ENCODE measurements at regions not wholly inside any gene's neighbourhood (a gene's known extent, or its start where the extent isn't known, plus 50 kb on each side); places are given as distances from the start of the nearest gene placed in this dataset.

DNA sequence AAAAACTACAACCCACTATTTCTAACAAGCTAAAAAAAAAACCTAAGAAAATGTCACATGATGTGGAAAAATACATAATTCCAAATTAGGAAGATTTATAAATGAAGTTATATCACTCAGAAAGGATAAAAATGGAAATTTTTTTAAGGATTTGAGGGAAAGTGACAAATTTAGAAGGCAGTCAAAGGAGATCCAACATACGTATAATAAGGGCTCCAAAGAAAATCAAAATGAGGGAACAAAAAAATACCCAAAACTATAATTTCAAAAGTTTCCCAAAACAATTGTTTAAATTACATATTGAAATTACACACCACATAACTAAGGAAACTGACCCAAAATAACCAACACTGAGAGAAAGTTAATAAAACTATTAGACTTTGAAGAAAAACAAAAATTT lies 381.1 kb upstream of the KAZN start:
- CTCF ChIA-PET (ENCODE audit: low intra/inter-chr PET ratio, low total read pairs), result no interaction called here
- TF ChIP-seq ZNF83 (CRISPR knock-in tag; IDR thresholded peaks at IDR 0.05; ENCODE audit: borderline replicate concordance) (no peak), NFRKB (IDR thresholded peaks at IDR 0.05) (no peak), THAP11 (CRISPR knock-in tag; IDR thresholded peaks at IDR 0.05) (no peak), ZFP82 (CRISPR knock-in tag; IDR thresholded peaks at IDR 0.05; ENCODE audit: borderline replicate concordance) (no peak), ZNF816 (CRISPR knock-in tag; IDR thresholded peaks at IDR 0.05; ENCODE audit: borderline replicate concordance) (no peak)
- TF ChIP-seq, protein P1, sequence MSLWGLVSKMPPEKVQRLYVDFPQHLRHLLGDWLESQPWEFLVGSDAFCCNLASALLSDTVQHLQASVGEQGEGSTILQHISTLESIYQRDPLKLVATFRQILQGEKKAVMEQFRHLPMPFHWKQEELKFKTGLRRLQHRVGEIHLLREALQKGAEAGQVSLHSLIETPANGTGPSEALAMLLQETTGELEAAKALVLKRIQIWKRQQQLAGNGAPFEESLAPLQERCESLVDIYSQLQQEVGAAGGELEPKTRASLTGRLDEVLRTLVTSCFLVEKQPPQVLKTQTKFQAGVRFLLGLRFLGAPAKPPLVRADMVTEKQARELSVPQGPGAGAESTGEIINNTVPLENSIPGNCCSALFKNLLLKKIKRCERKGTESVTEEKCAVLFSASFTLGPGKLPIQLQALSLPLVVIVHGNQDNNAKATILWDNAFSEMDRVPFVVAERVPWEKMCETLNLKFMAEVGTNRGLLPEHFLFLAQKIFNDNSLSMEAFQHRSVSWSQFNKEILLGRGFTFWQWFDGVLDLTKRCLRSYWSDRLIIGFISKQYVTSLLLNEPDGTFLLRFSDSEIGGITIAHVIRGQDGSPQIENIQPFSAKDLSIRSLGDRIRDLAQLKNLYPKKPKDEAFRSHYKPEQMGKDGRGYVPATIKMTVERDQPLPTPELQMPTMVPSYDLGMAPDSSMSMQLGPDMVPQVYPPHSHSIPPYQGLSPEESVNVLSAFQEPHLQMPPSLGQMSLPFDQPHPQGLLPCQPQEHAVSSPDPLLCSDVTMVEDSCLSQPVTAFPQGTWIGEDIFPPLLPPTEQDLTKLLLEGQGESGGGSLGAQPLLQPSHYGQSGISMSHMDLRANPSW (CRISPR knock-in tag; IDR thresholded peaks at IDR 0.05; ENCODE audit: borderline replicate concordance), result no peak
- no peak overlapping the region for H2AFZ ChIP-seq (ENCODE audit: low read length)
- H3K36me3 ChIP-seq (replicated peaks in 1 of 2; ENCODE audit: control insufficient read depth in 1 of 2, insufficient read depth in 2 of 2, low read length in 2 of 2), result no peaks in the 10 kb centered on the region
- no peak overlapping the region for H3K9ac ChIP-seq (ENCODE audit: insufficient read depth, low read depth, low read length)
- no TSS peak for BruUV-seq (replicated peaks)
- FAIRE-seq (no peak), DNase-seq (ENCODE audit: low spot score) (no peak), ATAC-seq (no peak)
- peaks cover 80% of the 10 kb centered on the region for H3K9me3 ChIP-seq (ENCODE audit: low read length)
- H3K4me1 ChIP-seq (ENCODE audit: insufficient read depth, low read length), result no peaks in the 10 kb centered on the region
- in situ Hi-C loops (cut with HindIII; ENCODE audit: extremely low pct_ligation_motif_present, low pct_unique_long_range_greater_than_20kb), result no loop called here
- no peak overlapping the region for H3K4me2 ChIP-seq (ENCODE audit: low read depth, low read length)
- no peaks in the 10 kb centered on the region for H3K79me2 ChIP-seq (ENCODE audit: insufficient read depth, low read length)
- H3K4me3 ChIP-seq (replicated peaks in 1 of 3; ENCODE audit: insufficient read depth in 1 of 3, low read depth in 2 of 3, low read length in 3 of 3), result no peak overlapping the region
- intact Hi-C loops (cut with micrococcal nuclease; ENCODE audit: unreplicated experiment), result no loop called here
- H3K27ac ChIP-seq (ENCODE audit: extremely low read length, insufficient read depth, low read length), result no peak overlapping the region
- POLR2A ChIA-PET, result no interaction called here
- WGBS (ENCODE audit: low lambda C conversion rate), result 94% methylated on average over 1 of the region's 1 CpG
- no peaks in the 10 kb centered on the region for H3K27me3 ChIP-seq (ENCODE audit: control insufficient read depth in 1 of 2, insufficient read depth in 2 of 2, low read length in 2 of 2)
- H4K20me1 ChIP-seq (ENCODE audit: insufficient read depth, low read length), result no peaks in the 10 kb centered on the region

DNA sequence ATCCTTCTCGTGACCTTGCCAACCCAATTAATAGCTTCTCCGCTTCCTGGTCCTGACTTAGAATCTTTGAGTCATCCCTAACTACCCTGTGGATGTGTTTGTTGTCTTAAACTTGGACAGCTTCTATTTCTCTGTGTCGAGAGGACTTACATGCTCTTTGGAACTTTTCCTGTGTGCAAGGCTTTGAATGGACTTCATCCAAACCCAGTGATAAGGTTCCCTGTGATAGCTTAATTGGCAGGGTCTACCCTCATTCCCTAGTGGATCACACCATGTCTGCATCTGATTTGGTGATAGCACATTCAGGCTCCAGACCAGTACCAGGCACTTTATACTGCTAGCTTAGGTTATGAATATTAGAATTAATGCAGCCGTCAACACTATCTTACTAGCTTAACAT lies 378.2 kb upstream of the KAZN start:
- intact Hi-C loops (cut with micrococcal nuclease; ENCODE audit: unreplicated experiment) (no loop called here), in situ Hi-C loops (cut with HindIII; ENCODE audit: extremely low pct_ligation_motif_present, low pct_unique_long_range_greater_than_20kb) (no loop called here)
- H3K4me1 ChIP-seq (ENCODE audit: insufficient read depth, low read length), result no peaks in the 10 kb centered on the region
- no peak overlapping the region for H3K4me2 ChIP-seq (ENCODE audit: low read depth, low read length)
- no peaks in the 10 kb centered on the region for H3K79me2 ChIP-seq (ENCODE audit: insufficient read depth, low read length)
- H3K4me3 ChIP-seq (replicated peaks in 1 of 3; ENCODE audit: insufficient read depth in 1 of 3, low read depth in 2 of 3, low read length in 3 of 3), result no peak overlapping the region
- WGBS (ENCODE audit: low lambda C conversion rate), result 2% methylated on average over 4 of the region's 4 CpGs
- no peak overlapping the region for H3K27ac ChIP-seq (ENCODE audit: extremely low read length, insufficient read depth, low read length)
- ChIA-PET POLR2A (no interaction called here), CTCF (ENCODE audit: low intra/inter-chr PET ratio, low total read pairs) (no interaction called here)
- no peaks in the 10 kb centered on the region for H3K36me3 ChIP-seq (replicated peaks in 1 of 2; ENCODE audit: control insufficient read depth in 1 of 2, insufficient read depth in 2 of 2, low read length in 2 of 2)
- no peak overlapping the region for H3K9ac ChIP-seq (ENCODE audit: insufficient read depth, low read depth, low read length)
- no TSS peak for BruUV-seq (replicated peaks)
- peaks cover 75% of the 10 kb centered on the region for H3K9me3 ChIP-seq (ENCODE audit: low read length)
- H3K27me3 ChIP-seq (ENCODE audit: control insufficient read depth in 1 of 2, insufficient read depth in 2 of 2, low read length in 2 of 2), result no peaks in the 10 kb centered on the region
- ATAC-seq, result no peak
- no peaks in the 10 kb centered on the region for H4K20me1 ChIP-seq (ENCODE audit: insufficient read depth, low read length)
- H2AFZ ChIP-seq (ENCODE audit: low read length), result no peak overlapping the region
- no peak for FAIRE-seq
- no peak for DNase-seq (ENCODE audit: low spot score)
- no peak for TF ChIP-seq ZNF138 (CRISPR knock-in tag; IDR thresholded peaks at IDR 0.05; ENCODE audit: low read depth)
- no peak for TF ChIP-seq KDM6A (CRISPR knock-in tag; IDR thresholded peaks at IDR 0.05; ENCODE audit: low read depth)
- TF ChIP-seq, protein P2, sequence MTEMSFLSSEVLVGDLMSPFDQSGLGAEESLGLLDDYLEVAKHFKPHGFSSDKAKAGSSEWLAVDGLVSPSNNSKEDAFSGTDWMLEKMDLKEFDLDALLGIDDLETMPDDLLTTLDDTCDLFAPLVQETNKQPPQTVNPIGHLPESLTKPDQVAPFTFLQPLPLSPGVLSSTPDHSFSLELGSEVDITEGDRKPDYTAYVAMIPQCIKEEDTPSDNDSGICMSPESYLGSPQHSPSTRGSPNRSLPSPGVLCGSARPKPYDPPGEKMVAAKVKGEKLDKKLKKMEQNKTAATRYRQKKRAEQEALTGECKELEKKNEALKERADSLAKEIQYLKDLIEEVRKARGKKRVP (CRISPR knock-in tag; IDR thresholded peaks at IDR 0.05), result no peak
- TF ChIP-seq ZNF205 (CRISPR knock-in tag; IDR thresholded peaks at IDR 0.05), result no peak
- no peak for TF ChIP-seq ZNF678 (CRISPR knock-in tag; IDR thresholded peaks at IDR 0.05)
- TF ChIP-seq, protein P3, sequence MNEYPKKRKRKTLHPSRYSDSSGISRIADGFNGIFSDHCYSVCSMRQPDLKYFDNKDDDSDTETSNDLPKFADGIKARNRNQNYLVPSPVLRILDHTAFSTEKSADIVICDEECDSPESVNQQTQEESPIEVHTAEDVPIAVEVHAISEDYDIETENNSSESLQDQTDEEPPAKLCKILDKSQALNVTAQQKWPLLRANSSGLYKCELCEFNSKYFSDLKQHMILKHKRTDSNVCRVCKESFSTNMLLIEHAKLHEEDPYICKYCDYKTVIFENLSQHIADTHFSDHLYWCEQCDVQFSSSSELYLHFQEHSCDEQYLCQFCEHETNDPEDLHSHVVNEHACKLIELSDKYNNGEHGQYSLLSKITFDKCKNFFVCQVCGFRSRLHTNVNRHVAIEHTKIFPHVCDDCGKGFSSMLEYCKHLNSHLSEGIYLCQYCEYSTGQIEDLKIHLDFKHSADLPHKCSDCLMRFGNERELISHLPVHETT (CRISPR knock-in tag; conservative IDR thresholded peaks at IDR 0.05), result no peak
- no peak for TF ChIP-seq HNF4A (CRISPR knock-in tag; IDR thresholded peaks at IDR 0.05)
- TF ChIP-seq GABPB1 (CRISPR knock-in tag; IDR thresholded peaks at IDR 0.05), result no peak
- TF ChIP-seq, protein P4, sequence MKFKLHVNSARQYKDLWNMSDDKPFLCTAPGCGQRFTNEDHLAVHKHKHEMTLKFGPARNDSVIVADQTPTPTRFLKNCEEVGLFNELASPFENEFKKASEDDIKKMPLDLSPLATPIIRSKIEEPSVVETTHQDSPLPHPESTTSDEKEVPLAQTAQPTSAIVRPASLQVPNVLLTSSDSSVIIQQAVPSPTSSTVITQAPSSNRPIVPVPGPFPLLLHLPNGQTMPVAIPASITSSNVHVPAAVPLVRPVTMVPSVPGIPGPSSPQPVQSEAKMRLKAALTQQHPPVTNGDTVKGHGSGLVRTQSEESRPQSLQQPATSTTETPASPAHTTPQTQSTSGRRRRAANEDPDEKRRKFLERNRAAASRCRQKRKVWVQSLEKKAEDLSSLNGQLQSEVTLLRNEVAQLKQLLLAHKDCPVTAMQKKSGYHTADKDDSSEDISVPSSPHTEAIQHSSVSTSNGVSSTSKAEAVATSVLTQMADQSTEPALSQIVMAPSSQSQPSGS (CRISPR knock-in tag; IDR thresholded peaks at IDR 0.05), result no peak
